B cell (primary cell): ENCODE measurements at regions not wholly inside any gene's neighbourhood (a gene's known extent, or its start where the extent isn't known, plus 50 kb on each side); places are given as distances from the start of the nearest gene placed in this dataset.
"Not testable (repeated sequence)": the region's sequence is repeated elsewhere in the genome, so short reads cannot be mapped to it uniquely, and the experiment has no call there.

Source experiments
- CTCF ChIP-seq: fragments of 200-600 bp; IDR thresholded peaks from one replicate; pipeline ENCODE4 v1.8.0; 2022; ENCODE audit warnings: antibody characterized with exemption, mild to moderate bottlenecking
- EZH2 ChIP-seq: IDR thresholded peaks from 2 replicates; pipeline ENCODE4 v1.6.1; 2012; ENCODE audit warnings: borderline replicate concordance, low read depth, mild to moderate bottlenecking, moderate library complexity, low read length; ENCODE audit not compliant: insufficient read depth, poor library complexity, severe bottlenecking

- TF ChIP-seq EZH2, CTCF: not testable (repeated sequence)
These were observed 424.3 kb upstream of the ZNF337 start for GRCh38 chr20:26120920-26121319.
